Breast epithelium (tissue), 3 donors: ENCODE measurements at regions not wholly inside any gene's neighbourhood (a gene's known extent, or its start where the extent isn't known, plus 50 kb on each side); places are given as distances from the start of the nearest gene placed in this dataset.

Experiments used
- CTCF ChIP-seq, 3 donors: fragments of 450-650 bp; IDR thresholded peaks; one replicate each; pipeline ENCODE4 v1.5.1; 2016 to 2017; ENCODE audit warnings: antibody characterized with exemption in 3 of 3, mild to moderate bottlenecking in 3 of 3, moderate library complexity in 3 of 3
- POLR2A ChIP-seq: fragments of 450-650 bp; IDR thresholded peaks from one replicate; pipeline ENCODE4 v1.6.1; 2016; ENCODE audit warnings: antibody characterized with exemption, mild to moderate bottlenecking, moderate library complexity
- POLR2AphosphoS5 ChIP-seq, 3 donors: sonication (generic); formaldehyde crosslinking; IDR thresholded peaks; one replicate each; pipeline ENCODE4 v1.6.1; 2017; ENCODE audit warnings: antibody characterized with exemption in 3 of 3

- no peak for TF ChIP-seq CTCF (IDR thresholded peaks at IDR 0.05)
- no peak for TF ChIP-seq POLR2A
- TF ChIP-seq POLR2AphosphoS5 (IDR thresholded peaks at IDR 0.05), result no peak
Observed at GRCh38 chr12:91387461-91388134, 205.0 kb upstream of the DCN start.
